ENCODE measurements at regions not wholly inside any gene's neighbourhood (a gene's known extent, or its start where the extent isn't known, plus 50 kb on each side); places are given as distances from the start of the nearest gene placed in this dataset.

DNA sequence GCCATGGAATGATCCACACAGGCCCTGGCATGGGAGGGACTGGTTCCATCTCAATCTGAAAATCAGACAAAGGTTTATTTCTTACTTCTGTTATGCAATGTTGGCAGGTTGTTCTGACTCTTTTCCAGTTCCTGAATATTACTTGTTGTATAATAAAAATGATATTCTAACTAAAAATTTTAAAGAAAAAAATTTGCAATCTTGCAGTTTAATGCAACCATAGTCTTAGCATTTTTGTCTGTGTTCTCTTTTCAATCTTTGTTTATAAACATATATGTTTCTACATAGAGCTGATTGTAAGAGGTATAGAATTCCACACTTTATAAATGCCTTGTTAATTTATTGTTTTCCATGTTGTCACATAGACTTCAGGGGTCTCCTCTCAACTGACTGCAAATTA is 143.4 kb downstream of the RPIA start:
- TF ChIP-seq, protein P1, sequence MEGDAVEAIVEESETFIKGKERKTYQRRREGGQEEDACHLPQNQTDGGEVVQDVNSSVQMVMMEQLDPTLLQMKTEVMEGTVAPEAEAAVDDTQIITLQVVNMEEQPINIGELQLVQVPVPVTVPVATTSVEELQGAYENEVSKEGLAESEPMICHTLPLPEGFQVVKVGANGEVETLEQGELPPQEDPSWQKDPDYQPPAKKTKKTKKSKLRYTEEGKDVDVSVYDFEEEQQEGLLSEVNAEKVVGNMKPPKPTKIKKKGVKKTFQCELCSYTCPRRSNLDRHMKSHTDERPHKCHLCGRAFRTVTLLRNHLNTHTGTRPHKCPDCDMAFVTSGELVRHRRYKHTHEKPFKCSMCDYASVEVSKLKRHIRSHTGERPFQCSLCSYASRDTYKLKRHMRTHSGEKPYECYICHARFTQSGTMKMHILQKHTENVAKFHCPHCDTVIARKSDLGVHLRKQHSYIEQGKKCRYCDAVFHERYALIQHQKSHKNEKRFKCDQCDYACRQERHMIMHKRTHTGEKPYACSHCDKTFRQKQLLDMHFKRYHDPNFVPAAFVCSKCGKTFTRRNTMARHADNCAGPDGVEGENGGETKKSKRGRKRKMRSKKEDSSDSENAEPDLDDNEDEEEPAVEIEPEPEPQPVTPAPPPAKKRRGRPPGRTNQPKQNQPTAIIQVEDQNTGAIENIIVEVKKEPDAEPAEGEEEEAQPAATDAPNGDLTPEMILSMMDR (IDR thresholded peaks at IDR 0.05 in 4 of 5, conservative IDR thresholded peaks at IDR 0.05 in 1 of 5), result no peak
- TF ChIP-seq POLR2A (IDR thresholded peaks at IDR 0.05), result no peak

Measured in gastrocnemius medialis (tissue), 4 donors.